Upper lobe of left lung (tissue), 4 donors: ENCODE measurements at regions not wholly inside any gene's neighbourhood (a gene's known extent, or its start where the extent isn't known, plus 50 kb on each side); places are given as distances from the start of the nearest gene placed in this dataset.

Experiments
- EP300 ChIP-seq, 4 donors: sonication (generic); formaldehyde crosslinking; IDR thresholded peaks; one replicate each; pipeline ENCODE4 v1.5.1; 2017; ENCODE audit warnings: antibody characterized with exemption in 4 of 4, control low read depth in 2 of 4
- POLR2A ChIP-seq, 4 donors: fragments of 450-650 bp; IDR thresholded peaks; one replicate each; pipeline ENCODE4 v1.5.1; 2016 to 2017; ENCODE audit warnings: antibody characterized with exemption in 4 of 4, mild to moderate bottlenecking in 2 of 4
- TF ChIP-seq, protein P1 (sequence below), 6 experiments: fragments of 450-650 bp in 4 of 6; fragments of 200-600 bp in 2 of 6; sonication (generic) in 2 of 6; IDR thresholded peaks; one replicate each; pipeline ENCODE4 v1.5.1; 2016 to 2019; ENCODE audit warnings: antibody characterized with exemption in 6 of 6

DNA sequence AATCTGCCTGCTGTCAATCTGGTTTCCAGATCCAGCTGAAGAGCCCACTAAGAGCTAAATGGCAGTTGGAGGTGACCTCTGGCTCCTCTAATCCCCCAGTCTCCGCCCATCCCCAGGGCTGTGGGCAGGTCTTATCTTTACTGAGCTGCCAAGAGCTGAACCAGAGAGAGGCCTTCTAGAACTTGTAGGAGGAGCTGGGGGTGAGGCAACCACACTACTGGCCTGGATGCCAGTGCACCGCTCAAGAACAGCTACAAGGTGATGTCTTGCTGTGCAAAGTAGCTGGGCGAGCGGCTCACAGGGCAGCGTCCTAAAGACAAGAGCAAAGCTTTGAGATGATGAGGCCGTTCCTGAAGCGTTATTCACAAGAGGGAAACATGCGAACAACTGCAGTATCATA, 374.6 kb downstream of the CTTN start:
- TF ChIP-seq, protein P1, sequence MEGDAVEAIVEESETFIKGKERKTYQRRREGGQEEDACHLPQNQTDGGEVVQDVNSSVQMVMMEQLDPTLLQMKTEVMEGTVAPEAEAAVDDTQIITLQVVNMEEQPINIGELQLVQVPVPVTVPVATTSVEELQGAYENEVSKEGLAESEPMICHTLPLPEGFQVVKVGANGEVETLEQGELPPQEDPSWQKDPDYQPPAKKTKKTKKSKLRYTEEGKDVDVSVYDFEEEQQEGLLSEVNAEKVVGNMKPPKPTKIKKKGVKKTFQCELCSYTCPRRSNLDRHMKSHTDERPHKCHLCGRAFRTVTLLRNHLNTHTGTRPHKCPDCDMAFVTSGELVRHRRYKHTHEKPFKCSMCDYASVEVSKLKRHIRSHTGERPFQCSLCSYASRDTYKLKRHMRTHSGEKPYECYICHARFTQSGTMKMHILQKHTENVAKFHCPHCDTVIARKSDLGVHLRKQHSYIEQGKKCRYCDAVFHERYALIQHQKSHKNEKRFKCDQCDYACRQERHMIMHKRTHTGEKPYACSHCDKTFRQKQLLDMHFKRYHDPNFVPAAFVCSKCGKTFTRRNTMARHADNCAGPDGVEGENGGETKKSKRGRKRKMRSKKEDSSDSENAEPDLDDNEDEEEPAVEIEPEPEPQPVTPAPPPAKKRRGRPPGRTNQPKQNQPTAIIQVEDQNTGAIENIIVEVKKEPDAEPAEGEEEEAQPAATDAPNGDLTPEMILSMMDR (IDR thresholded peaks at IDR 0.05): no peak
- TF ChIP-seq POLR2A (IDR thresholded peaks at IDR 0.05) (no peak), EP300 (IDR thresholded peaks at IDR 0.05) (no peak)
